ENCODE measurements at regions not wholly inside any gene's neighbourhood (a gene's known extent, or its start where the extent isn't known, plus 50 kb on each side); places are given as distances from the start of the nearest gene placed in this dataset.
A peak's percentile ranks its signal among the peaks of the same experiment; 100 is the strongest.
"Not testable (repeated sequence)": the region's sequence is repeated elsewhere in the genome, so short reads cannot be mapped to it uniquely, and the experiment has no call there.

DNA sequence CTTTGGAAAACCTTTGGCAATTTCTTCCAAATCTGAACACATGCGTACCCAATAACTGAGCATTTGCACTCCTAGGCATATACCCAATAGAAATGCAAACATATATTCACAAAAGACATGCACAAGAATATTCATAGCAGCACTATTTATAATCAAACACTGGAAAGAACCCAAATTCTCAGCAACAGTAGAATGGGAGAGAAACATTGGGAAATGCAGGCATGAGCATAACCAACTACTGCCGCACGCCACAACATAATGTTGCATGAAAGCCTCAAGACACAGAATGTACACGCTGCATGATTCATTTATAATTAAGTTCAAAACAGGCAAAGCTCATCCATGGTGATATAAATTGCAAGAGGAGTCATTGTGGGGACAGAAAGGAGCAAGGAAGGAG is 69.5 kb upstream of the FBXO28 start:
- H3K9ac ChIP-seq (ENCODE audit: low read depth, low read length, poor library complexity), result no peak overlapping the region
- no peak overlapping the region for H4K8ac ChIP-seq (ENCODE audit: low read depth, low read length)
- no peak overlapping the region for H3K4me3 ChIP-seq (ENCODE audit: low read length in 2 of 2)
- H3K27me3 ChIP-seq (ENCODE audit: control insufficient read depth in 3 of 3, insufficient read depth in 3 of 3, low read depth in 1 of 3, low read length in 3 of 3), result peaks cover 0 to 6% (median 0%) of the 10 kb centered on the region in 3 experiments
- no peak overlapping the region for H3K14ac ChIP-seq (ENCODE audit: low read length)
- no peak overlapping the region for H4K91ac ChIP-seq (ENCODE audit: low read depth, low read length, poor library complexity)
- H3K4me2 ChIP-seq (ENCODE audit: insufficient read depth, low read length, poor library complexity, severe bottlenecking), result no peak overlapping the region
- DNase-seq (ENCODE audit: low spot score), result no peak
- H3K79me1 ChIP-seq (ENCODE audit: low read depth, low read length), result no peaks in the 10 kb centered on the region
- no peak overlapping the region for H3K23ac ChIP-seq (ENCODE audit: low read depth, low read length, poor library complexity)
- H2AK5ac ChIP-seq (ENCODE audit: low read depth, low read length), result no peak overlapping the region
- no peak overlapping the region for H2BK12ac ChIP-seq (ENCODE audit: low read length)
- no peak overlapping the region for H2AFZ ChIP-seq (ENCODE audit: low read length)
- H3K27ac ChIP-seq (replicated peaks; ENCODE audit: low read length), result no peak overlapping the region
- no peak overlapping the region for H2BK5ac ChIP-seq (ENCODE audit: low read length)
- no peaks in the 10 kb centered on the region for H3K36me3 ChIP-seq (replicated peaks in 1 of 2; ENCODE audit: control insufficient read depth in 2 of 2, insufficient read depth in 2 of 2, low read length in 2 of 2)
- peaks cover 0 to 3% of the 10 kb centered on the region in 2 donors for H3K9me3 ChIP-seq (replicated peaks in 1 of 2; ENCODE audit: control insufficient read depth in 2 of 2, insufficient read depth in 1 of 2, low read depth in 1 of 2, low read length in 2 of 2)
- H2BK15ac ChIP-seq (ENCODE audit: low read length), result no peak overlapping the region
- H3K4ac ChIP-seq (ENCODE audit: low read length), result no peak overlapping the region
- WGBS, 2 donors (ENCODE audit: extremely low coverage in 2 of 2, insufficient read length in 2 of 2, insufficient replicate concordance in 1 of 2), result no CpG with 5 or more reads among the region's 4 CpGs
- peaks cover 0 to 2% of the 10 kb centered on the region in 2 donors for H3K4me1 ChIP-seq (ENCODE audit: control insufficient read depth in 2 of 2, insufficient read depth in 1 of 2, low read depth in 1 of 2, low read length in 2 of 2)
- no peak overlapping the region for H2BK120ac ChIP-seq (ENCODE audit: low read depth, low read length)
- no peak overlapping the region for H3K18ac ChIP-seq (ENCODE audit: low read length)

DNA sequence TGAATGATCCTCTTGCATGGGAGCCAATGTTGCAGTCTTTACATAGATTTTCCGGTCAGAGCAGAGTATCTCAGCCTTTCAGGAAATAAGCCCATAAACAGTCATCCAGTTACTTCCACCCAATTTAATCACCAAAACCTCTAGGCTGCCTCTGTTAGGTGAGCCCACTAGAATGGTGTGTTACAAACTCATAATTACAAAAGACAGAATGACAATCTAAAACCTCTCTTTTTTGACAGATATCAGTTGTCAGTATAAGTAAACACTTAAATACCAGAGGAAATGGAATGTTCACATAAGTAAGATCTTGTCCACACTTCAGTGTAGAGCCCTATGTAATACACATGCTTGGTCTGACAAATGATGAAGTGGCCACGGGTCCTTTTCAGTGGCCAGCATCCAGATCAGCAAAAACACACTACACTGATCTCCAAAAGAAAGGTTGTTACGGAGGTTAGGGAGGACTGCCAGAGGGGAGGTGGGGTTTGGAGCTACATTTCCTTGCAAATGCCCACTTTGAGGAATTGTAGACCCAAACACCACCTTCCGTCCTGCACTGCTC is 71.3 kb upstream of the FBXO28 start:
- H3K9ac ChIP-seq (ENCODE audit: low read depth, low read length, poor library complexity), result no peak overlapping the region
- H2BK15ac ChIP-seq (ENCODE audit: low read length), result no peak overlapping the region
- no peak overlapping the region for H4K8ac ChIP-seq (ENCODE audit: low read depth, low read length)
- no peak overlapping the region for H3K23ac ChIP-seq (ENCODE audit: low read depth, low read length, poor library complexity)
- H3K27me3 ChIP-seq (ENCODE audit: control insufficient read depth in 3 of 3, insufficient read depth in 3 of 3, low read depth in 1 of 3, low read length in 3 of 3), result peaks cover 0 to 6% (median 0%) of the 10 kb centered on the region in 3 experiments
- H2AK5ac ChIP-seq (ENCODE audit: low read depth, low read length), result no peak overlapping the region
- H3K9me3 ChIP-seq (replicated peaks in 1 of 2; ENCODE audit: control insufficient read depth in 2 of 2, insufficient read depth in 1 of 2, low read depth in 1 of 2, low read length in 2 of 2), result peaks cover 0 to 3% of the 10 kb centered on the region in 2 donors
- H2AFZ ChIP-seq (ENCODE audit: low read length), result no peak overlapping the region
- H4K91ac ChIP-seq (ENCODE audit: low read depth, low read length, poor library complexity), result no peak overlapping the region
- no peaks in the 10 kb centered on the region for H3K36me3 ChIP-seq (replicated peaks in 1 of 2; ENCODE audit: control insufficient read depth in 2 of 2, insufficient read depth in 2 of 2, low read length in 2 of 2)
- H3K14ac ChIP-seq (ENCODE audit: low read length), result no peak overlapping the region
- peaks cover 0 to 2% of the 10 kb centered on the region in 2 donors for H3K4me1 ChIP-seq (ENCODE audit: control insufficient read depth in 2 of 2, insufficient read depth in 1 of 2, low read depth in 1 of 2, low read length in 2 of 2)
- H2BK12ac ChIP-seq (ENCODE audit: low read length), result no peak overlapping the region
- H3K4me3 ChIP-seq (ENCODE audit: low read length in 2 of 2), result no peak overlapping the region
- H2BK120ac ChIP-seq (ENCODE audit: low read depth, low read length), result no peak overlapping the region
- no peak overlapping the region for H2BK5ac ChIP-seq (ENCODE audit: low read length)
- DNase-seq (ENCODE audit: low spot score), result no peak
- no peak overlapping the region for H3K4ac ChIP-seq (ENCODE audit: low read length)
- H3K27ac ChIP-seq (replicated peaks; ENCODE audit: low read length), result no peak overlapping the region
- no CpG with 5 or more reads among the region's 4 CpGs for WGBS, 2 donors (ENCODE audit: extremely low coverage in 2 of 2, insufficient read length in 2 of 2, insufficient replicate concordance in 1 of 2)
- peak overlapping the region; percentile 64 for H3K18ac ChIP-seq (ENCODE audit: low read length)
- no peak overlapping the region for H3K4me2 ChIP-seq (ENCODE audit: insufficient read depth, low read length, poor library complexity, severe bottlenecking)
- H3K79me1 ChIP-seq (ENCODE audit: low read depth, low read length), result no peaks in the 10 kb centered on the region

DNA sequence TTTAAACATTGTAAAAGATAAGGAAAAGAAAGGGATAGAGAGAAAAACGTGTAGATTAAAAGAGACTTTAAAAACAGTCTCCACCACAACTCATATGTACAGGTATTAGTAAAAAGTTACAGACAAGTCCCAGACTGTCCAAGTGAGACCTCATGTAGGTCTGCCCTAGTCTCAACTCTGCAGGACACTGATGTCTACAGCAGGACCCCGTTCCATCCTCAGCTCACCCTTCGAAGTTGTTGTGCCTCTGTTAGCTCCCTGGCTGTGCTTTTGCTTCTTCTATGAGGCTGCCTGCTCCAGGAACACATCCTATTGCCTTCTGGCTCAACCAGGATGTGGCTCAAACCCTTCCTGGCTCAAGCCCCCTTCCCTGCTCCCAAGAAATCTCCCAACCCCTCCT is 72.9 kb upstream of the FBXO28 start:
- Histone ChIP-seq H4K91ac (ENCODE audit: low read depth, low read length, poor library complexity) (no peak overlapping the region), H3K4ac (ENCODE audit: low read length) (no peak overlapping the region), H3K23ac (ENCODE audit: low read depth, low read length, poor library complexity) (no peak overlapping the region), H2BK15ac (ENCODE audit: low read length) (no peak overlapping the region), H3K79me1 (ENCODE audit: low read depth, low read length) (no peaks in the 10 kb centered on the region), H3K9me3 (replicated peaks in 1 of 2; ENCODE audit: control insufficient read depth in 2 of 2, insufficient read depth in 1 of 2, low read depth in 1 of 2, low read length in 2 of 2) (no peaks in the 10 kb centered on the region), H3K14ac (ENCODE audit: low read length) (no peak overlapping the region), H3K4me2 (ENCODE audit: insufficient read depth, low read length, poor library complexity, severe bottlenecking) (no peak overlapping the region), H3K9ac (ENCODE audit: low read depth, low read length, poor library complexity) (no peak overlapping the region), H2BK5ac (ENCODE audit: low read length) (no peak overlapping the region), H4K8ac (ENCODE audit: low read depth, low read length) (no peak overlapping the region), H2BK12ac (ENCODE audit: low read length) (no peak overlapping the region), H2BK120ac (ENCODE audit: low read depth, low read length) (no peak overlapping the region), H2AFZ (ENCODE audit: low read length) (no peak overlapping the region), H3K4me1 (ENCODE audit: control insufficient read depth in 2 of 2, insufficient read depth in 1 of 2, low read depth in 1 of 2, low read length in 2 of 2) (peaks cover 0 to 2% of the 10 kb centered on the region in 2 donors), H2AK5ac (ENCODE audit: low read depth, low read length) (no peak overlapping the region), H3K27me3 (ENCODE audit: control insufficient read depth in 3 of 3, insufficient read depth in 3 of 3, low read depth in 1 of 3, low read length in 3 of 3) (peaks cover 0 to 6% (median 0%) of the 10 kb centered on the region in 3 experiments), H3K36me3 (replicated peaks in 1 of 2; ENCODE audit: control insufficient read depth in 2 of 2, insufficient read depth in 2 of 2, low read length in 2 of 2) (no peaks in the 10 kb centered on the region), H3K27ac (replicated peaks; ENCODE audit: low read length) (no peak overlapping the region), H3K4me3 (ENCODE audit: low read length in 2 of 2) (no peak overlapping the region), H3K18ac (ENCODE audit: low read length) (no peak overlapping the region)
- DNase-seq (ENCODE audit: low spot score), result no peak
- WGBS, 2 donors (ENCODE audit: extremely low coverage in 2 of 2, insufficient read length in 2 of 2, insufficient replicate concordance in 1 of 2), result no CpG with 5 or more reads among the region's 3 CpGs

DNA sequence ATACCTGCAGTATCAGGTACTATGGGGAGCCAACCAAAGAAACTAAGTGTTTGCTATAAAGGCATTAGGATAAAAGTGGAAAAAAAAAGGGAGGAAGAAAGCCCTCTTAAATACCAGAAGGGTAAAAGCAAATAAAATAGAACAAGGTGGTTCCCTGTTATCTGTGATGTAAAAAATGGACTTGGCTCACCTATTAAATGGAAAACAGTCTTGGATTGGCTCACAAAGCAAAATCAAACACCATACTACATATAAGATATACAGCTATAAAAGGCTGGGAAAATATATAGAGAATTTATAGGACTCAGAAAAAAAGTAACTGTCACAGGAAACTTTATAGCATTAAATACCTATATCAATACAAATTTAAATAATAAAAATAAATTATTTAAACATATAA is 73.5 kb upstream of the FBXO28 start:
- not testable (repeated sequence) for H2BK12ac ChIP-seq (ENCODE audit: low read length); H3K4ac ChIP-seq (ENCODE audit: low read length); H3K4me3 ChIP-seq (ENCODE audit: low read length in 2 of 2); H2BK15ac ChIP-seq (ENCODE audit: low read length); H3K36me3 ChIP-seq (replicated peaks in 1 of 2; ENCODE audit: control insufficient read depth in 2 of 2, insufficient read depth in 2 of 2, low read length in 2 of 2); H4K91ac ChIP-seq (ENCODE audit: low read depth, low read length, poor library complexity); H2BK5ac ChIP-seq (ENCODE audit: low read length); H3K18ac ChIP-seq (ENCODE audit: low read length); H3K9me3 ChIP-seq (replicated peaks in 1 of 2; ENCODE audit: control insufficient read depth in 2 of 2, insufficient read depth in 1 of 2, low read depth in 1 of 2, low read length in 2 of 2); H3K9ac ChIP-seq (ENCODE audit: low read depth, low read length, poor library complexity); H3K4me1 ChIP-seq (ENCODE audit: control insufficient read depth in 2 of 2, insufficient read depth in 1 of 2, low read depth in 1 of 2, low read length in 2 of 2); H3K27me3 ChIP-seq (ENCODE audit: control insufficient read depth in 3 of 3, insufficient read depth in 3 of 3, low read depth in 1 of 3, low read length in 3 of 3); H3K4me2 ChIP-seq (ENCODE audit: insufficient read depth, low read length, poor library complexity, severe bottlenecking); H3K79me1 ChIP-seq (ENCODE audit: low read depth, low read length); H3K27ac ChIP-seq (replicated peaks; ENCODE audit: low read length); H2BK120ac ChIP-seq (ENCODE audit: low read depth, low read length); H3K23ac ChIP-seq (ENCODE audit: low read depth, low read length, poor library complexity); H2AK5ac ChIP-seq (ENCODE audit: low read depth, low read length); H2AFZ ChIP-seq (ENCODE audit: low read length); H3K14ac ChIP-seq (ENCODE audit: low read length); H4K8ac ChIP-seq (ENCODE audit: low read depth, low read length); DNase-seq (ENCODE audit: low spot score)

Measured in neuronal stem cell (in vitro differentiated cells).